Body of pancreas (tissue), 4 donors: ENCODE measurements at regions not wholly inside any gene's neighbourhood (a gene's known extent, or its start where the extent isn't known, plus 50 kb on each side); places are given as distances from the start of the nearest gene placed in this dataset.
A peak's percentile ranks its signal among the peaks of the same experiment; 100 is the strongest.
"Not testable (repeated sequence)": the region's sequence is repeated elsewhere in the genome, so short reads cannot be mapped to it uniquely, and the experiment has no call there.

ENCODE experiments used
- ATAC-seq: fragments of 150-250 bp; one replicate; pipeline ENCODE4 v1.9.1; 2016
- DNase-seq, 4 donors: peaks; one replicate each; pipeline ENCODE4 v3.0.0-alpha.2; 2019
- H3K27ac ChIP-seq, 4 donors: fragments of 200-600 bp; sonication (generic); 1 replicate in 3 of 4; 2 replicates in 1 of 4; pipeline versions ENCODE4 v1.5.1 to v1.6.1; 2016 to 2019; ENCODE audit warnings: mild to moderate bottlenecking in 1 of 4, mixed read lengths in 1 of 4, moderate library complexity in 1 of 4
- H3K27me3 ChIP-seq, 2 donors: fragments of 200-600 bp; sonication (generic); one replicate each; pipeline ENCODE4 v1.6.0; 2016; ENCODE audit warnings: mild to moderate bottlenecking in 1 of 2
- H3K36me3 ChIP-seq, 2 donors: fragments of 200-600 bp; sonication (generic); replicated peaks in 1 of 2; 2 replicates each; pipeline ENCODE4 v1.5.1; 2016; ENCODE audit warnings: low read depth in 2 of 2; ENCODE audit not compliant: insufficient read depth in 1 of 2
- H3K4me1 ChIP-seq: fragments of 200-600 bp; sonication (generic); one replicate; pipeline ENCODE4 v1.6.0; 2016
- H3K4me3 ChIP-seq, 2 donors: fragments of 200-600 bp; sonication (generic); 1 replicate in 1 of 2; 2 replicates in 1 of 2; pipeline ENCODE4 v1.5.1; 2016 to 2019
- H3K9me3 ChIP-seq, 3 donors: fragments of 200-600 bp; sonication (generic); 1 replicate in 2 of 3; 2 replicates in 1 of 3; pipeline ENCODE4 v1.5.1; 2016
- CTCF ChIP-seq, 7 experiments: fragments of 450-650 bp in 4 of 7; fragments of 200-600 bp in 3 of 7; sonication (generic) in 3 of 7; IDR thresholded peaks; one replicate each; pipeline ENCODE4 v1.5.1; 2016 to 2019; ENCODE audit warnings: antibody characterized with exemption in 7 of 7
- POLR2A ChIP-seq, 3 donors: fragments of 450-650 bp; IDR thresholded peaks; one replicate each; pipeline ENCODE4 v1.6.1; 2016; ENCODE audit warnings: antibody characterized with exemption in 3 of 3, mild to moderate bottlenecking in 2 of 3
- whole genome bisulfite sequencing, 2 donors: methylation state at CpG; one replicate each; pipeline ENCODE4 v1.1.5; 2017; 5-methylcytosine and 5-hydroxymethylcytosine counted together
- intact Hi-C: fragments of 100-400 bp; cut with DNase I; formaldehyde crosslinking; loops from one replicate; pipeline ENCODE4 v1.15.1; 2023

- ATAC-seq (no peak), DNase-seq (no peak)
- H3K4me1 ChIP-seq, result peaks cover 40% of the 10 kb centered on the region
- H3K36me3 ChIP-seq, result no peaks in the 10 kb centered on the region
- TF ChIP-seq CTCF (IDR thresholded peaks at IDR 0.05), result no peak
- TF ChIP-seq POLR2A (IDR thresholded peaks at IDR 0.05), result no peak
- no peaks in the 10 kb centered on the region for H3K9me3 ChIP-seq
- H3K27ac ChIP-seq, result peak overlapping the region in 3 of 4 donors; percentile 41 to 72 (median 61)
- 94 to 99% methylated on average over 3 of the region's 3 CpGs for WGBS, 2 donors
- intact Hi-C loops, result no loop called here
- H3K4me3 ChIP-seq, result no peak overlapping the region
- H3K27me3 ChIP-seq, result no peaks in the 10 kb centered on the region
These were observed 140.8 kb upstream of the PGRMC2 start for GRCh38 chr4:128428397-128428796.

- WGBS, 2 donors, result 41 to 42% methylated on average over 5 of the region's 5 CpGs
- peak; percentile 93 for ATAC-seq
- intact Hi-C loops, result no loop called here
- Histone ChIP-seq H3K4me3 (no peak overlapping the region), H3K4me1 (peaks cover 45% of the 10 kb centered on the region), H3K27me3 (no peaks in the 10 kb centered on the region), H3K9me3 (no peaks in the 10 kb centered on the region), H3K36me3 (no peaks in the 10 kb centered on the region), H3K27ac (peak overlapping the region in 3 of 4 donors; percentile 41 to 72 (median 61))
- TF ChIP-seq CTCF (IDR thresholded peaks at IDR 0.05), result peak; percentile 16 to 75 (median 64)
- no peak for TF ChIP-seq POLR2A (IDR thresholded peaks at IDR 0.05)
- DNase-seq, result peak; percentile 74 to 82 (median 74)
These were observed 140.3 kb upstream of the PGRMC2 start for GRCh38 chr4:128427832-128428366.

- no peaks in the 10 kb centered on the region for H3K36me3 ChIP-seq
- H3K27me3 ChIP-seq, result no peaks in the 10 kb centered on the region
- DNase-seq, result peak in 1 of 4 donors; percentile 16
- H3K4me1 ChIP-seq, result peaks cover 53% of the 10 kb centered on the region
- TF ChIP-seq CTCF (IDR thresholded peaks at IDR 0.05) (no peak), POLR2A (IDR thresholded peaks at IDR 0.05) (no peak)
- no peaks in the 10 kb centered on the region for H3K9me3 ChIP-seq
- H3K4me3 ChIP-seq, result no peak overlapping the region
- peak overlapping the region in 3 of 4 donors; percentile 9 to 60 (median 46) for H3K27ac ChIP-seq
- peak; percentile 68 for ATAC-seq
- WGBS, 2 donors, result 39 to 42% methylated on average over 4 of the region's 4 CpGs
- intact Hi-C loops, result no loop called here
These were observed 137.2 kb upstream of the PGRMC2 start for GRCh38 chr4:128424527-128425497.

- H3K4me3 ChIP-seq, H3K27ac ChIP-seq, H3K9me3 ChIP-seq, DNase-seq, H3K36me3 ChIP-seq, H3K27me3 ChIP-seq, intact Hi-C loops, ATAC-seq: not testable (repeated sequence)
- 64 to 66% methylated on average over 5 of the region's 5 CpGs for WGBS, 2 donors
- peaks cover 43% of the 10 kb centered on the region for H3K4me1 ChIP-seq
These were observed 134.7 kb upstream of the PGRMC2 start for GRCh38 chr4:128422296-128422695.

- Histone ChIP-seq H3K27ac (no peak overlapping the region), H3K27me3 (no peaks in the 10 kb centered on the region), H3K4me3 (no peak overlapping the region), H3K36me3 (no peaks in the 10 kb centered on the region), H3K4me1 (no peaks in the 10 kb centered on the region), H3K9me3 (no peaks in the 10 kb centered on the region)
- intact Hi-C loops, result no loop called here
- ATAC-seq, result no peak
- WGBS, 2 donors, result 64 to 76% methylated on average over 3 of the region's 3 CpGs
- no peak for DNase-seq
- TF ChIP-seq CTCF (IDR thresholded peaks at IDR 0.05) (no peak), POLR2A (IDR thresholded peaks at IDR 0.05) (no peak)
These were observed 129.3 kb upstream of the PGRMC2 start for GRCh38 chr4:128416921-128417320.
